SK-N-SH (cell line): ENCODE measurements at regions not wholly inside any gene's neighbourhood (a gene's known extent, or its start where the extent isn't known, plus 50 kb on each side); places are given as distances from the start of the nearest gene placed in this dataset.

Source experiments
- CHD2 ChIP-seq: fragments of 150-350 bp; IDR thresholded peaks from 2 replicates; pipeline ENCODE4 v1.6.1; 2018; ENCODE audit warnings: low read length; ENCODE audit not compliant: partially characterized antibody
- EP300 ChIP-seq, 2 experiments: IDR thresholded peaks; 2 replicates each; pipeline versions ENCODE4 v1.4.0 to v1.6.1; 2012; ENCODE audit warnings: borderline replicate concordance in 1 of 2, low read depth in 1 of 2, low read length in 1 of 2
- EZH2phosphoT487 ChIP-seq: fragments of 200-600 bp; sonication (generic); IDR thresholded peaks from 2 replicates; pipeline ENCODE4 v1.6.1; 2017; ENCODE audit warnings: low read depth, mixed run types, mild to moderate bottlenecking, antibody characterized with exemption, moderate library complexity, borderline replicate concordance
- GABPA ChIP-seq: IDR thresholded peaks from 2 replicates; pipeline ENCODE4 v1.4.0; 2012; ENCODE audit warnings: low read depth, mild to moderate bottlenecking
- POLR2AphosphoS5 ChIP-seq: IDR thresholded peaks from 2 replicates; pipeline ENCODE4 v1.6.1; 2012; ENCODE audit warnings: low read depth, low read length
- SIN3A ChIP-seq: IDR thresholded peaks from 2 replicates; pipeline ENCODE4 v1.6.1; 2012; ENCODE audit warnings: low read depth, mild to moderate bottlenecking, low read length, moderate library complexity, borderline replicate concordance
- TF ChIP-seq, protein P1 (sequence below): IDR thresholded peaks from 2 replicates; pipeline ENCODE4; 2012
- TF ChIP-seq, protein P2 (sequence below): fragments of 200-600 bp; sonication (generic); IDR thresholded peaks from 2 replicates; pipeline ENCODE4 v1.6.1; 2017; ENCODE audit warnings: antibody characterized with exemption, mild to moderate bottlenecking, moderate library complexity
- TF ChIP-seq, protein P3 (sequence below): IDR thresholded peaks from 2 replicates; pipeline ENCODE4 v1.4.0; 2012; ENCODE audit warnings: low read depth, borderline replicate concordance
- TF ChIP-seq, protein P4 (sequence below): IDR thresholded peaks from 2 replicates; pipeline ENCODE4 v1.4.0; 2012; ENCODE audit warnings: low read depth, borderline replicate concordance

DNA sequence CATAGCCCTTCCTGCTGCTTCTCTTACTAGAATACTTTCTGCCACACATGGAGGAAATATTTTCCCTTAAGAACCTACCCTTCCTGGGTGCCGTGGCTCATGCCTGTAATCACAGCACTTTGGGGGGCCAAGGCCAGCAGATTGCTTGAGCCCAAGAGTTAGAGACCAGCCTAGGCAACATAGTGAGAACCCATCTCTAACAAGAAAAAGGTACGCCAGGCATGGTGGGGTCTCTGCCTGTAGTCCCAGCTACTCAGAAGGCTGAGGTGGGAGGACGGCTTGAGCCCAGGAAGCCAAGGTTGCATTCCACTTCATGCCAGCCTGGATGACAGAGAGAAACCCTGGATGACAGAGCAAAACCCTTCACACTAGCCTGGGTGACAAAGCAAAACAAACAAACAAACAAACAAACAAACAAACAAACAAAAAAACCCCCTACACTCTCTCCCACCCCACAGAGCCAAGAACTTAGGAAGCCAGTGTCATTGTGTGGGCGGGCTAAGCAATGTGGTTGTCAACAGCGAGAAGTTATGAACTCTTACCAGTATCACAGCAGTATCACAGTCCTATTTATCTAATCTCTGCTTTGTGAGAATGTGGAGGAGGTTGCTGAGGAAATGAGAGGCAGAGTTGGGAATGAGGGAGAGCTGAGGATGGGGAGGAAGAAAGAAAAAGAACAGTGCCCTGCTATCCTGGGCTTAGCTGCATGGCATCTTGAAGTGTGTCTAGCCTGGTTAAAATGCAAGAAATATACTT lies 53.8 kb upstream of the CLEC14A start:
- TF ChIP-seq, protein P1, sequence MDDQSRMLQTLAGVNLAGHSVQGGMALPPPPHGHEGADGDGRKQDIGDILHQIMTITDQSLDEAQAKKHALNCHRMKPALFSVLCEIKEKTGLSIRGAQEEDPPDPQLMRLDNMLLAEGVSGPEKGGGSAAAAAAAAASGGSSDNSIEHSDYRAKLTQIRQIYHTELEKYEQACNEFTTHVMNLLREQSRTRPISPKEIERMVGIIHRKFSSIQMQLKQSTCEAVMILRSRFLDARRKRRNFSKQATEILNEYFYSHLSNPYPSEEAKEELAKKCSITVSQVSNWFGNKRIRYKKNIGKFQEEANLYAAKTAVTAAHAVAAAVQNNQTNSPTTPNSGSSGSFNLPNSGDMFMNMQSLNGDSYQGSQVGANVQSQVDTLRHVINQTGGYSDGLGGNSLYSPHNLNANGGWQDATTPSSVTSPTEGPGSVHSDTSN, result no peak
- TF ChIP-seq, protein P2, sequence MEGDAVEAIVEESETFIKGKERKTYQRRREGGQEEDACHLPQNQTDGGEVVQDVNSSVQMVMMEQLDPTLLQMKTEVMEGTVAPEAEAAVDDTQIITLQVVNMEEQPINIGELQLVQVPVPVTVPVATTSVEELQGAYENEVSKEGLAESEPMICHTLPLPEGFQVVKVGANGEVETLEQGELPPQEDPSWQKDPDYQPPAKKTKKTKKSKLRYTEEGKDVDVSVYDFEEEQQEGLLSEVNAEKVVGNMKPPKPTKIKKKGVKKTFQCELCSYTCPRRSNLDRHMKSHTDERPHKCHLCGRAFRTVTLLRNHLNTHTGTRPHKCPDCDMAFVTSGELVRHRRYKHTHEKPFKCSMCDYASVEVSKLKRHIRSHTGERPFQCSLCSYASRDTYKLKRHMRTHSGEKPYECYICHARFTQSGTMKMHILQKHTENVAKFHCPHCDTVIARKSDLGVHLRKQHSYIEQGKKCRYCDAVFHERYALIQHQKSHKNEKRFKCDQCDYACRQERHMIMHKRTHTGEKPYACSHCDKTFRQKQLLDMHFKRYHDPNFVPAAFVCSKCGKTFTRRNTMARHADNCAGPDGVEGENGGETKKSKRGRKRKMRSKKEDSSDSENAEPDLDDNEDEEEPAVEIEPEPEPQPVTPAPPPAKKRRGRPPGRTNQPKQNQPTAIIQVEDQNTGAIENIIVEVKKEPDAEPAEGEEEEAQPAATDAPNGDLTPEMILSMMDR, result no peak
- TF ChIP-seq GABPA (no peak), SIN3A (no peak), EZH2phosphoT487 (no peak), CHD2 (no peak), EP300 (IDR thresholded peaks at IDR 0.05; ENCODE audit: borderline replicate concordance in 1 of 2, low read depth in 1 of 2, low read length in 1 of 2) (no peak), POLR2AphosphoS5 (no peak)
- TF ChIP-seq, protein P3, sequence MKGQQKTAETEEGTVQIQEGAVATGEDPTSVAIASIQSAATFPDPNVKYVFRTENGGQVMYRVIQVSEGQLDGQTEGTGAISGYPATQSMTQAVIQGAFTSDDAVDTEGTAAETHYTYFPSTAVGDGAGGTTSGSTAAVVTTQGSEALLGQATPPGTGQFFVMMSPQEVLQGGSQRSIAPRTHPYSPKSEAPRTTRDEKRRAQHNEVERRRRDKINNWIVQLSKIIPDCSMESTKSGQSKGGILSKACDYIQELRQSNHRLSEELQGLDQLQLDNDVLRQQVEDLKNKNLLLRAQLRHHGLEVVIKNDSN, result no peak
- TF ChIP-seq, protein P4, sequence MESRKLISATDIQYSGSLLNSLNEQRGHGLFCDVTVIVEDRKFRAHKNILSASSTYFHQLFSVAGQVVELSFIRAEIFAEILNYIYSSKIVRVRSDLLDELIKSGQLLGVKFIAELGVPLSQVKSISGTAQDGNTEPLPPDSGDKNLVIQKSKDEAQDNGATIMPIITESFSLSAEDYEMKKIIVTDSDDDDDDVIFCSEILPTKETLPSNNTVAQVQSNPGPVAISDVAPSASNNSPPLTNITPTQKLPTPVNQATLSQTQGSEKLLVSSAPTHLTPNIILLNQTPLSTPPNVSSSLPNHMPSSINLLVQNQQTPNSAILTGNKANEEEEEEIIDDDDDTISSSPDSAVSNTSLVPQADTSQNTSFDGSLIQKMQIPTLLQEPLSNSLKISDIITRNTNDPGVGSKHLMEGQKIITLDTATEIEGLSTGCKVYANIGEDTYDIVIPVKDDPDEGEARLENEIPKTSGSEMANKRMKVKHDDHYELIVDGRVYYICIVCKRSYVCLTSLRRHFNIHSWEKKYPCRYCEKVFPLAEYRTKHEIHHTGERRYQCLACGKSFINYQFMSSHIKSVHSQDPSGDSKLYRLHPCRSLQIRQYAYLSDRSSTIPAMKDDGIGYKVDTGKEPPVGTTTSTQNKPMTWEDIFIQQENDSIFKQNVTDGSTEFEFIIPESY, result no peak
